WTC11 (cell line): ENCODE measurements at regions not wholly inside any gene's neighbourhood (a gene's known extent, or its start where the extent isn't known, plus 50 kb on each side); places are given as distances from the start of the nearest gene placed in this dataset.

Source experiments
- ATAC-seq: fragments of 200-7000 bp; cut with Tn5 transposase; 2 replicates; pipeline ENCODE4 v1.10.0; 2021; ENCODE audit warnings: mild to moderate bottlenecking, moderate library complexity
- CTCF ChIA-PET: fragments of 300-600 bp; sonication (Branson Sonifier 250); formaldehyde crosslinking; loops from one replicate; lab custom pipeline; 2021; ENCODE audit warnings: antibody characterized with exemption; lab: Charles Lee
- POLR2A ChIA-PET: fragments of 350-600 bp; sonication (Branson Sonifier 250); formaldehyde crosslinking; loops from one replicate; lab custom pipeline; 2021; ENCODE audit warnings: antibody characterized with exemption; lab: Charles Lee
- DNase-seq: peaks from one replicate; pipeline ENCODE4 v3.0.0; 2021; ENCODE audit warnings: low spot score
- H3K27ac Mint-ChIP-seq: 2 replicates; pipeline ENCODE4 v1.8.0; 2021; ENCODE audit warnings: mixed read lengths
- H3K27me3 Mint-ChIP-seq: 2 replicates; pipeline ENCODE4 v1.8.0; 2021; ENCODE audit warnings: low read depth, mild to moderate bottlenecking, moderate library complexity, mixed read lengths
- H3K36me3 Mint-ChIP-seq: 2 replicates; pipeline ENCODE4 v1.8.0; 2021; ENCODE audit warnings: mixed read lengths
- H3K4me1 Mint-ChIP-seq: 2 replicates; pipeline ENCODE4 v1.8.0; 2022; ENCODE audit warnings: mixed read lengths
- H3K4me3 Mint-ChIP-seq: 2 replicates; pipeline ENCODE4 v1.8.0; 2021; ENCODE audit warnings: mild to moderate bottlenecking, moderate library complexity, mixed read lengths
- H3K9me3 Mint-ChIP-seq: 2 replicates; pipeline ENCODE4 v1.8.0; 2021; ENCODE audit warnings: mixed read lengths
- CBFB ChIP-seq: sonication (generic); formaldehyde crosslinking; IDR thresholded peaks from 2 replicates; pipeline ENCODE4 v1.8.1; 2022; ENCODE audit warnings: mild to moderate bottlenecking, low read depth, missing genetic modification reagents
- EMX1 ChIP-seq: fragments of 250-450 bp; sonication (Bioruptor Pico); IDR thresholded peaks from 2 replicates; pipeline ENCODE4 v1.8.0; 2021; ENCODE audit warnings: mild to moderate bottlenecking
- FOXJ3 ChIP-seq: sonication (generic); formaldehyde crosslinking; IDR thresholded peaks from 2 replicates; pipeline ENCODE4 v1.9.0; 2021; ENCODE audit warnings: missing genetic modification reagents, mild to moderate bottlenecking, borderline replicate concordance
- FOXK1 ChIP-seq: sonication (generic); formaldehyde crosslinking; IDR thresholded peaks from 2 replicates; pipeline ENCODE4 v1.8.0; 2022; ENCODE audit warnings: mild to moderate bottlenecking, moderate library complexity, missing genetic modification reagents
- GTF2I ChIP-seq: fragments of 250-450 bp; sonication (Bioruptor Pico); conservative IDR thresholded peaks from 2 replicates; pipeline ENCODE4 v1.4.0; 2021; ENCODE audit warnings: mild to moderate bottlenecking
- HMGXB4 ChIP-seq: sonication (generic); formaldehyde crosslinking; IDR thresholded peaks from 2 replicates; pipeline ENCODE4 v1.8.1; 2023; ENCODE audit warnings: mild to moderate bottlenecking, moderate library complexity, missing genetic modification reagents
- IRF1 ChIP-seq: sonication (generic); formaldehyde crosslinking; IDR thresholded peaks from 2 replicates; pipeline ENCODE4 v1.8.0; 2023; ENCODE audit warnings: missing genetic modification reagents
- IRF2 ChIP-seq: sonication (generic); formaldehyde crosslinking; IDR thresholded peaks from 2 replicates; pipeline ENCODE4 v1.8.0; 2022; ENCODE audit warnings: low read depth, missing genetic modification reagents, borderline replicate concordance
- NFATC4 ChIP-seq: fragments of 250-450 bp; sonication (Bioruptor Pico); IDR thresholded peaks from 2 replicates; pipeline ENCODE4 v1.9.0; 2021; ENCODE audit warnings: mild to moderate bottlenecking
- RORB ChIP-seq: fragments of 250-450 bp; sonication (Bioruptor Pico); IDR thresholded peaks from 2 replicates; pipeline ENCODE4 v1.9.0; 2021; ENCODE audit warnings: mild to moderate bottlenecking
- SOX15 ChIP-seq: fragments of 250-450 bp; sonication (Bioruptor Pico); IDR thresholded peaks from 2 replicates; pipeline ENCODE4 v1.9.0; 2021; ENCODE audit warnings: mild to moderate bottlenecking
- TCF7 ChIP-seq: sonication (generic); formaldehyde crosslinking; IDR thresholded peaks from 2 replicates; pipeline ENCODE4 v1.8.0; 2022; ENCODE audit warnings: mild to moderate bottlenecking, low read depth, missing genetic modification reagents, moderate library complexity
- TEAD4 ChIP-seq: sonication (generic); formaldehyde crosslinking; IDR thresholded peaks from 2 replicates; pipeline ENCODE4 v1.8.0; 2022; ENCODE audit warnings: mild to moderate bottlenecking, missing genetic modification reagents
- TP53 ChIP-seq: sonication (generic); formaldehyde crosslinking; IDR thresholded peaks from 2 replicates; pipeline ENCODE4 v1.8.1; 2023; ENCODE audit warnings: mild to moderate bottlenecking, missing genetic modification reagents
- USF1 ChIP-seq: sonication (generic); formaldehyde crosslinking; IDR thresholded peaks from 2 replicates; pipeline ENCODE4 v1.8.0; 2022; ENCODE audit warnings: mild to moderate bottlenecking, missing genetic modification reagents
- ZNF138 ChIP-seq: sonication (generic); formaldehyde crosslinking; conservative IDR thresholded peaks from 2 replicates; pipeline ENCODE4 v1.8.1; 2022; ENCODE audit warnings: mild to moderate bottlenecking, moderate library complexity, missing genetic modification reagents
- ZNF425 ChIP-seq: fragments of 250-450 bp; sonication (Bioruptor Pico); conservative IDR thresholded peaks from 2 replicates; pipeline ENCODE4 v1.9.0; 2021; ENCODE audit warnings: mild to moderate bottlenecking
- TF ChIP-seq, protein P1 (sequence below): sonication (generic); formaldehyde crosslinking; IDR thresholded peaks from 2 replicates; pipeline ENCODE4 v1.8.1; 2023; ENCODE audit warnings: mild to moderate bottlenecking, missing genetic modification reagents
- TF ChIP-seq, protein P2 (sequence below): fragments of 250-450 bp; sonication (Bioruptor Pico); IDR thresholded peaks from 2 replicates; pipeline ENCODE4 v1.8.0; 2021; ENCODE audit warnings: mild to moderate bottlenecking
- TF ChIP-seq, protein P3 (sequence below): sonication (generic); formaldehyde crosslinking; IDR thresholded peaks from 2 replicates; pipeline ENCODE4 v1.8.0; 2022; ENCODE audit warnings: mild to moderate bottlenecking, missing genetic modification reagents
- TF ChIP-seq, protein P4 (sequence below): fragments of 250-450 bp; sonication (Bioruptor Pico); IDR thresholded peaks from 2 replicates; pipeline ENCODE4 v1.9.0; 2021; ENCODE audit warnings: mild to moderate bottlenecking
- TF ChIP-seq, protein P5 (sequence below): sonication (generic); formaldehyde crosslinking; IDR thresholded peaks from 2 replicates; pipeline ENCODE4 v1.8.1; 2023; ENCODE audit warnings: mild to moderate bottlenecking, missing genetic modification reagents, borderline replicate concordance

- ChIA-PET CTCF (no interaction called here), POLR2A (no interaction called here)
- Mint-ChIP-seq H3K27me3 (no peaks in the 10 kb centered on the region), H3K9me3 (no peaks in the 10 kb centered on the region; the same call in 1 of the 2 replicates), H3K4me1 (0 out of 2 replicates have a peak, but pooled peaks cover 3% of the 10 kb centered on the region), H3K36me3 (no peaks in the 10 kb centered on the region), H3K4me3 (no peak overlapping the region), H3K27ac (no peak overlapping the region)
- TF ChIP-seq NFATC4 (CRISPR knock-in tag): no peak
- TF ChIP-seq CBFB (CRISPR knock-in tag): no peak
- TF ChIP-seq ZNF138: no peak
- no peak for TF ChIP-seq GTF2I
- TF ChIP-seq, protein P1, sequence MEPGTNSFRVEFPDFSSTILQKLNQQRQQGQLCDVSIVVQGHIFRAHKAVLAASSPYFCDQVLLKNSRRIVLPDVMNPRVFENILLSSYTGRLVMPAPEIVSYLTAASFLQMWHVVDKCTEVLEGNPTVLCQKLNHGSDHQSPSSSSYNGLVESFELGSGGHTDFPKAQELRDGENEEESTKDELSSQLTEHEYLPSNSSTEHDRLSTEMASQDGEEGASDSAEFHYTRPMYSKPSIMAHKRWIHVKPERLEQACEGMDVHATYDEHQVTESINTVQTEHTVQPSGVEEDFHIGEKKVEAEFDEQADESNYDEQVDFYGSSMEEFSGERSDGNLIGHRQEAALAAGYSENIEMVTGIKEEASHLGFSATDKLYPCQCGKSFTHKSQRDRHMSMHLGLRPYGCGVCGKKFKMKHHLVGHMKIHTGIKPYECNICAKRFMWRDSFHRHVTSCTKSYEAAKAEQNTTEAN (CRISPR knock-in tag): no peak
- ATAC-seq: no peak
- no peak for DNase-seq
These were observed 178.4 kb upstream of the SERP2 start for GRCh38 chr13:44195245-44195644.

DNA sequence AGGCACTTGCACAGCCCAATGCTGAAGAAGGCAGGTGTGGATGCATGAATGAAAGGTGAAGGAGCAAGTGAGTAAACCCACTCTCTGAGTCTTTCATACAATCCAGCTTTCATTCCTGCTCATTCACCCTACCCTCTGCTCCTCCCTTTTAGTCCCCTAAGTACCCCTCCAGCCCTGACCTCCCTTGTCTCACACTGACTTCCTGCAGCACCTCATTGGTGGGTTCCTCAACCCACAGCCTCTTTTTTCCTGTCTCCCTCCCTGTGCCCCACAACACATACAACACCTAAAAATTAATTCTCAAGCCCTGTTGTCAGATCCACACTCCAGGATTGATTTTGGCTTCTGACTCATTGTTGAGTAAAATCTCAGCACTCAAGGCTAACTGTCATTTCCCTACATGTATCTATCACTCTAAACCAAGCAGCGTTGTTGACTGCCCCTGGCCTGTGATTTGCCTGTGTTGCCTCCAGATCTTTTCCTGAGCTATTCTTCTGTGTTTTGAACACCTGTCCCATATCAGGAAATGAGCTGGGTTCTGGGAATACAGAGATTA lies 177.3 kb upstream of the SERP2 start:
- H3K4me3 Mint-ChIP-seq: no peak overlapping the region
- no peaks in the 10 kb centered on the region for H3K27me3 Mint-ChIP-seq
- POLR2A ChIA-PET: no interaction called here
- CTCF ChIA-PET: no interaction called here
- H3K9me3 Mint-ChIP-seq: no peaks in the 10 kb centered on the region; the same call in 1 of the 2 replicates
- no peak overlapping the region for H3K27ac Mint-ChIP-seq
- no peaks in the 10 kb centered on the region for H3K36me3 Mint-ChIP-seq
- no peak for ATAC-seq
- H3K4me1 Mint-ChIP-seq: 0 out of 2 replicates have a peak, but pooled peaks cover 3% of the 10 kb centered on the region
- no peak for DNase-seq
- TF ChIP-seq IRF2 (CRISPR knock-in tag) (no peak), HMGXB4 (CRISPR knock-in tag) (no peak), TCF7 (CRISPR knock-in tag) (no peak), EMX1 (CRISPR knock-in tag) (no peak), FOXK1 (no peak), FOXJ3 (no peak), RORB (CRISPR knock-in tag) (no peak), GTF2I (no peak), IRF1 (CRISPR knock-in tag) (no peak), ZNF425 (CRISPR knock-in tag) (no peak), TEAD4 (no peak), USF1 (no peak), TP53 (CRISPR knock-in tag) (no peak), SOX15 (CRISPR knock-in tag) (no peak)
- TF ChIP-seq, protein P2, sequence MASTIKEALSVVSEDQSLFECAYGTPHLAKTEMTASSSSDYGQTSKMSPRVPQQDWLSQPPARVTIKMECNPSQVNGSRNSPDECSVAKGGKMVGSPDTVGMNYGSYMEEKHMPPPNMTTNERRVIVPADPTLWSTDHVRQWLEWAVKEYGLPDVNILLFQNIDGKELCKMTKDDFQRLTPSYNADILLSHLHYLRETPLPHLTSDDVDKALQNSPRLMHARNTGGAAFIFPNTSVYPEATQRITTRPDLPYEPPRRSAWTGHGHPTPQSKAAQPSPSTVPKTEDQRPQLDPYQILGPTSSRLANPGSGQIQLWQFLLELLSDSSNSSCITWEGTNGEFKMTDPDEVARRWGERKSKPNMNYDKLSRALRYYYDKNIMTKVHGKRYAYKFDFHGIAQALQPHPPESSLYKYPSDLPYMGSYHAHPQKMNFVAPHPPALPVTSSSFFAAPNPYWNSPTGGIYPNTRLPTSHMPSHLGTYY (CRISPR knock-in tag): no peak
- TF ChIP-seq, protein P3, sequence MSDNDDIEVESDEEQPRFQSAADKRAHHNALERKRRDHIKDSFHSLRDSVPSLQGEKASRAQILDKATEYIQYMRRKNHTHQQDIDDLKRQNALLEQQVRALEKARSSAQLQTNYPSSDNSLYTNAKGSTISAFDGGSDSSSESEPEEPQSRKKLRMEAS: no peak
- TF ChIP-seq, protein P4, sequence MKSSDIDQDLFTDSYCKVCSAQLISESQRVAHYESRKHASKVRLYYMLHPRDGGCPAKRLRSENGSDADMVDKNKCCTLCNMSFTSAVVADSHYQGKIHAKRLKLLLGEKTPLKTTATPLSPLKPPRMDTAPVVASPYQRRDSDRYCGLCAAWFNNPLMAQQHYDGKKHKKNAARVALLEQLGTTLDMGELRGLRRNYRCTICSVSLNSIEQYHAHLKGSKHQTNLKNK: no peak
- TF ChIP-seq, protein P5, sequence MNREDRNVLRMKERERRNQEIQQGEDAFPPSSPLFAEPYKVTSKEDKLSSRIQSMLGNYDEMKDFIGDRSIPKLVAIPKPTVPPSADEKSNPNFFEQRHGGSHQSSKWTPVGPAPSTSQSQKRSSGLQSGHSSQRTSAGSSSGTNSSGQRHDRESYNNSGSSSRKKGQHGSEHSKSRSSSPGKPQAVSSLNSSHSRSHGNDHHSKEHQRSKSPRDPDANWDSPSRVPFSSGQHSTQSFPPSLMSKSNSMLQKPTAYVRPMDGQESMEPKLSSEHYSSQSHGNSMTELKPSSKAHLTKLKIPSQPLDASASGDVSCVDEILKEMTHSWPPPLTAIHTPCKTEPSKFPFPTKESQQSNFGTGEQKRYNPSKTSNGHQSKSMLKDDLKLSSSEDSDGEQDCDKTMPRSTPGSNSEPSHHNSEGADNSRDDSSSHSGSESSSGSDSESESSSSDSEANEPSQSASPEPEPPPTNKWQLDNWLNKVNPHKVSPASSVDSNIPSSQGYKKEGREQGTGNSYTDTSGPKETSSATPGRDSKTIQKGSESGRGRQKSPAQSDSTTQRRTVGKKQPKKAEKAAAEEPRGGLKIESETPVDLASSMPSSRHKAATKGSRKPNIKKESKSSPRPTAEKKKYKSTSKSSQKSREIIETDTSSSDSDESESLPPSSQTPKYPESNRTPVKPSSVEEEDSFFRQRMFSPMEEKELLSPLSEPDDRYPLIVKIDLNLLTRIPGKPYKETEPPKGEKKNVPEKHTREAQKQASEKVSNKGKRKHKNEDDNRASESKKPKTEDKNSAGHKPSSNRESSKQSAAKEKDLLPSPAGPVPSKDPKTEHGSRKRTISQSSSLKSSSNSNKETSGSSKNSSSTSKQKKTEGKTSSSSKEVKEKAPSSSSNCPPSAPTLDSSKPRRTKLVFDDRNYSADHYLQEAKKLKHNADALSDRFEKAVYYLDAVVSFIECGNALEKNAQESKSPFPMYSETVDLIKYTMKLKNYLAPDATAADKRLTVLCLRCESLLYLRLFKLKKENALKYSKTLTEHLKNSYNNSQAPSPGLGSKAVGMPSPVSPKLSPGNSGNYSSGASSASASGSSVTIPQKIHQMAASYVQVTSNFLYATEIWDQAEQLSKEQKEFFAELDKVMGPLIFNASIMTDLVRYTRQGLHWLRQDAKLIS (CRISPR knock-in tag): no peak
